ENCODE measurements at regions not wholly inside any gene's neighbourhood (a gene's known extent, or its start where the extent isn't known, plus 50 kb on each side); places are given as distances from the start of the nearest gene placed in this dataset.

DNA sequence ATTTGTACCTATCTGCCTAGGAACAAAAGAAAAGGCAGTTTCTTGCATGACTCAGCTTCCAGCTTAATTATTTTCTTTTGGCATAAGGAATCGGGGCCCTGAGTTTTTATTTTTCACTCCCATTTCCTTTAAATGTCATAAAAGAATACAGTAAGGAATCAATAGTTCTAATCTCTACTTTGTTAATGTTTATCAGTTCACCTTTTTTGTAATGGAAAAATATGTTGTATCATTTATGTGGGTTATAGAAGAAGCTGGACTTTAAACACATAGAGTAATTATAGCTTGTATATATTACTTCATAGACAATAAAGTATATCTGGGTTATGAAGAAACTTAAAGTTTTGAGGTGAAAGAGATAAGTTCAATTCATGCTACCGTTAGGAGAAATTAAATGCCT is 1214.8 kb upstream of the GJE1 start:
- Histone ChIP-seq H2AFZ (ENCODE audit: low read length) (peak overlapping the region; percentile 49), H3K4me3 (ENCODE audit: insufficient read depth, low read length) (no peak overlapping the region), H3K4me1 (ENCODE audit: insufficient read depth, low read length) (no peaks in the 10 kb centered on the region), H3K27me3 (ENCODE audit: insufficient read depth, low read length) (no peaks in the 10 kb centered on the region), H3K79me2 (ENCODE audit: insufficient read depth, low read length) (no peaks in the 10 kb centered on the region), H3K27ac (ENCODE audit: low read depth, low read length) (no peak overlapping the region), H3K9me3 (ENCODE audit: low read depth, low read length) (no peaks in the 10 kb centered on the region), H4K20me1 (ENCODE audit: insufficient read depth, low read length) (no peaks in the 10 kb centered on the region), H3K36me3 (ENCODE audit: insufficient read depth, low read length) (no peaks in the 10 kb centered on the region), H3K4me2 (ENCODE audit: insufficient read depth, low read length) (no peak overlapping the region)
- no peak for DNase-seq (ENCODE audit: insufficient read length, low spot score, missing footprints)
- TF ChIP-seq, protein P1, sequence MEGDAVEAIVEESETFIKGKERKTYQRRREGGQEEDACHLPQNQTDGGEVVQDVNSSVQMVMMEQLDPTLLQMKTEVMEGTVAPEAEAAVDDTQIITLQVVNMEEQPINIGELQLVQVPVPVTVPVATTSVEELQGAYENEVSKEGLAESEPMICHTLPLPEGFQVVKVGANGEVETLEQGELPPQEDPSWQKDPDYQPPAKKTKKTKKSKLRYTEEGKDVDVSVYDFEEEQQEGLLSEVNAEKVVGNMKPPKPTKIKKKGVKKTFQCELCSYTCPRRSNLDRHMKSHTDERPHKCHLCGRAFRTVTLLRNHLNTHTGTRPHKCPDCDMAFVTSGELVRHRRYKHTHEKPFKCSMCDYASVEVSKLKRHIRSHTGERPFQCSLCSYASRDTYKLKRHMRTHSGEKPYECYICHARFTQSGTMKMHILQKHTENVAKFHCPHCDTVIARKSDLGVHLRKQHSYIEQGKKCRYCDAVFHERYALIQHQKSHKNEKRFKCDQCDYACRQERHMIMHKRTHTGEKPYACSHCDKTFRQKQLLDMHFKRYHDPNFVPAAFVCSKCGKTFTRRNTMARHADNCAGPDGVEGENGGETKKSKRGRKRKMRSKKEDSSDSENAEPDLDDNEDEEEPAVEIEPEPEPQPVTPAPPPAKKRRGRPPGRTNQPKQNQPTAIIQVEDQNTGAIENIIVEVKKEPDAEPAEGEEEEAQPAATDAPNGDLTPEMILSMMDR (IDR thresholded peaks at IDR 0.05; ENCODE audit: extremely low read depth, low read depth, low read length), result no peak

DNA sequence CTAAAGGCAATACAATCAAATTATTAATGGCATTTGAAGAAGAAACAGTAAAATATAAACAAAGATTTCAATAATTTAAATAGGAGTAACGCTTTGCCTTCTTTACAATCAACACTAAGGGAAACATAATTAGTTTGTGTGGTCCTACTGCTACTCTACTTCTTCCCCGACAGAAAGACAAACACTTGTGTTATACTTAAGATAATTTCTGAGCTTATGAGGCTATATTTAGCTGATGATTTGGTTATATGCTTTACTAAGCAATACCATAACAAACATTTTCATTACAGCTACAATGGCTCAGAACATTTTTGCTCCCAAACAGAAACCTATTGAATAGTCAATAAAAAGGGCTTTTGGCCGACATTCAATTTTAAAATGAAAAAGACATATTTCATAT is 1217.2 kb upstream of the GJE1 start:
- TF ChIP-seq, protein P1 (IDR thresholded peaks at IDR 0.05; ENCODE audit: extremely low read depth, low read depth, low read length), result no peak
- Histone ChIP-seq H3K36me3 (ENCODE audit: insufficient read depth, low read length) (no peaks in the 10 kb centered on the region), H3K27me3 (ENCODE audit: insufficient read depth, low read length) (no peaks in the 10 kb centered on the region), H3K79me2 (ENCODE audit: insufficient read depth, low read length) (no peaks in the 10 kb centered on the region), H3K4me2 (ENCODE audit: insufficient read depth, low read length) (no peak overlapping the region), H4K20me1 (ENCODE audit: insufficient read depth, low read length) (no peaks in the 10 kb centered on the region), H3K9me3 (ENCODE audit: low read depth, low read length) (no peaks in the 10 kb centered on the region), H2AFZ (ENCODE audit: low read length) (peak overlapping the region; percentile 51), H3K4me3 (ENCODE audit: insufficient read depth, low read length) (no peak overlapping the region), H3K4me1 (ENCODE audit: insufficient read depth, low read length) (no peaks in the 10 kb centered on the region), H3K27ac (ENCODE audit: low read depth, low read length) (no peak overlapping the region)
- no peak for DNase-seq (ENCODE audit: insufficient read length, low spot score, missing footprints)

DNA sequence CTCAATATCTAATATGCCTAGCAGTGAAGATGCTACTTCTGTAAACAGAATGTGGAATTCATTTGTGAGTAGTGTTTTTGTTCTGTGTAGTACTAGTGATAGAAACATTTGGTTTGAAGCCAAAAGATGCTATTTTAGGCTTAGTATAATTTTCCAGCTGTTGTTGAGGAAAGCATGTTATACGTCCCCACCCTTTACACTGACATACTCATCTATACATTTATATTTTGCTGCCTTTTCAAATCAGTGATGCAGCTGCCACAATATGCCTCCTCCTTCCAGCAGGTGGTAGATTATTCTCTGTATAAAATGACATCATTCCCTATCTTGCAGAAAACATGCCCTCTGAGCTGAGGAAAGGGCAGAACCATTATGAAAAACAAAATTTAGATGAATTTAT is 1217.6 kb upstream of the GJE1 start:
- Histone ChIP-seq H3K4me3 (ENCODE audit: insufficient read depth, low read length) (no peak overlapping the region), H3K4me2 (ENCODE audit: insufficient read depth, low read length) (no peak overlapping the region), H3K79me2 (ENCODE audit: insufficient read depth, low read length) (no peaks in the 10 kb centered on the region), H3K27ac (ENCODE audit: low read depth, low read length) (no peak overlapping the region), H3K9me3 (ENCODE audit: low read depth, low read length) (no peaks in the 10 kb centered on the region), H2AFZ (ENCODE audit: low read length) (no peak overlapping the region), H4K20me1 (ENCODE audit: insufficient read depth, low read length) (no peaks in the 10 kb centered on the region), H3K36me3 (ENCODE audit: insufficient read depth, low read length) (no peaks in the 10 kb centered on the region), H3K27me3 (ENCODE audit: insufficient read depth, low read length) (no peaks in the 10 kb centered on the region), H3K4me1 (ENCODE audit: insufficient read depth, low read length) (no peaks in the 10 kb centered on the region)
- DNase-seq (ENCODE audit: insufficient read length, low spot score, missing footprints), result no peak
- TF ChIP-seq, protein P1 (IDR thresholded peaks at IDR 0.05; ENCODE audit: extremely low read depth, low read depth, low read length), result no peak

DNA sequence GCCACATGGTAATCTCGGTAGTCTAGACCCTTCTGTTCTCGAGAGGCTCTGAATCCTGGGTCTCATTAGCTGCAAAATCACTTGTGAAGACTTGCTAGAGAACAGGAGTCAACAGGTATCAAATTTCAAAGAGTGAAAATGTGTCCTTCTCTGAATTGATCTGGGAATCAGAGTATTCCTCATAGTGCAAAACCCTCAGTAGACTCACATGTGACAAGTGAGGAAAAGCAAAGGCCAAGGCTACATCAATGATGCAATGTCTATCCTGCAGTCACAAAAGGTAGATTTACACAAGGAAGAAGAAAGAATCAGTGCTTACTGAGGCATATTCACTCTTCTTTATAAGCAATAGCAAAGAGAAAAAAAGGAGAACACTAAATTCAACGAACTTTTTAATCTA is 1220.0 kb upstream of the GJE1 start:
- H2AFZ ChIP-seq (ENCODE audit: low read length), result peak overlapping the region; percentile 18
- H3K9me3 ChIP-seq (ENCODE audit: low read depth, low read length), result no peaks in the 10 kb centered on the region
- peaks cover 10% of the 10 kb centered on the region for H3K4me1 ChIP-seq (ENCODE audit: insufficient read depth, low read length)
- no peaks in the 10 kb centered on the region for H4K20me1 ChIP-seq (ENCODE audit: insufficient read depth, low read length)
- H3K27ac ChIP-seq (ENCODE audit: low read depth, low read length), result no peak overlapping the region
- no peak overlapping the region for H3K4me2 ChIP-seq (ENCODE audit: insufficient read depth, low read length)
- no peaks in the 10 kb centered on the region for H3K79me2 ChIP-seq (ENCODE audit: insufficient read depth, low read length)
- no peaks in the 10 kb centered on the region for H3K27me3 ChIP-seq (ENCODE audit: insufficient read depth, low read length)
- TF ChIP-seq, protein P1 (IDR thresholded peaks at IDR 0.05; ENCODE audit: extremely low read depth, low read depth, low read length), result no peak
- H3K4me3 ChIP-seq (ENCODE audit: insufficient read depth, low read length), result no peak overlapping the region
- no peak for DNase-seq (ENCODE audit: insufficient read length, low spot score, missing footprints)
- no peaks in the 10 kb centered on the region for H3K36me3 ChIP-seq (ENCODE audit: insufficient read depth, low read length)
